ENCODE measurements at regions not wholly inside any gene's neighbourhood (a gene's known extent, or its start where the extent isn't known, plus 50 kb on each side); places are given as distances from the start of the nearest gene placed in this dataset.
"Not testable (repeated sequence)": the region's sequence is repeated elsewhere in the genome, so short reads cannot be mapped to it uniquely, and the experiment has no call there.

GRCh38 chr5:63768221-63768620, 194.0 kb downstream of the HTR1A start:
- peaks cover 1% of the 10 kb centered on the region for H3K27me3 Mint-ChIP-seq (ENCODE audit: unreplicated experiment)
- no peak overlapping the region for H3K4me3 Mint-ChIP-seq (ENCODE audit: unreplicated experiment)
- H3K4me1 Mint-ChIP-seq (ENCODE audit: low read depth, unreplicated experiment) = no peaks in the 10 kb centered on the region
- no peak for DNase-seq
- TF ChIP-seq CTCF (IDR thresholded peaks at IDR 0.05; ENCODE audit: partially characterized antibody, unreplicated experiment) = no peak
- no peak overlapping the region for H3K27ac Mint-ChIP-seq (ENCODE audit: unreplicated experiment)
- no peaks in the 10 kb centered on the region for H3K9me3 Mint-ChIP-seq (ENCODE audit: unreplicated experiment)
- H3K36me3 Mint-ChIP-seq (ENCODE audit: unreplicated experiment) = no peaks in the 10 kb centered on the region

- H3K4me1 Mint-ChIP-seq (ENCODE audit: low read depth, unreplicated experiment) = no peaks in the 10 kb centered on the region
- no peaks in the 10 kb centered on the region for H3K36me3 Mint-ChIP-seq (ENCODE audit: unreplicated experiment)
- DNase-seq = no peak
- no peaks in the 10 kb centered on the region for H3K9me3 Mint-ChIP-seq (ENCODE audit: unreplicated experiment)
- no peak for TF ChIP-seq CTCF (IDR thresholded peaks at IDR 0.05; ENCODE audit: partially characterized antibody, unreplicated experiment)
- no peak overlapping the region for H3K27ac Mint-ChIP-seq (ENCODE audit: unreplicated experiment)
- H3K4me3 Mint-ChIP-seq (ENCODE audit: unreplicated experiment) = no peak overlapping the region
- peaks cover 1% of the 10 kb centered on the region for H3K27me3 Mint-ChIP-seq (ENCODE audit: unreplicated experiment)
Measured at GRCh38 chr5:63760965-63761364, 201.3 kb downstream of the HTR1A start.

- H3K36me3 Mint-ChIP-seq (ENCODE audit: unreplicated experiment) = no peaks in the 10 kb centered on the region
- TF ChIP-seq CTCF (IDR thresholded peaks at IDR 0.05; ENCODE audit: partially characterized antibody, unreplicated experiment) = no peak
- H3K27me3 Mint-ChIP-seq (ENCODE audit: unreplicated experiment) = no peaks in the 10 kb centered on the region
- H3K4me3 Mint-ChIP-seq (ENCODE audit: unreplicated experiment) = no peak overlapping the region
- peaks cover 2% of the 10 kb centered on the region for H3K9me3 Mint-ChIP-seq (ENCODE audit: unreplicated experiment)
- H3K4me1 Mint-ChIP-seq (ENCODE audit: low read depth, unreplicated experiment) = no peaks in the 10 kb centered on the region
- no peak for DNase-seq
- no peak overlapping the region for H3K27ac Mint-ChIP-seq (ENCODE audit: unreplicated experiment)
Measured at GRCh38 chr5:63743096-63743798, 219.0 kb downstream of the HTR1A start.

- H3K9me3 Mint-ChIP-seq (ENCODE audit: unreplicated experiment); H3K4me1 Mint-ChIP-seq (ENCODE audit: low read depth, unreplicated experiment); DNase-seq; H3K36me3 Mint-ChIP-seq (ENCODE audit: unreplicated experiment); H3K27me3 Mint-ChIP-seq (ENCODE audit: unreplicated experiment); H3K27ac Mint-ChIP-seq (ENCODE audit: unreplicated experiment); H3K4me3 Mint-ChIP-seq (ENCODE audit: unreplicated experiment): not testable (repeated sequence)
Measured at GRCh38 chr5:63732880-63733279, 229.4 kb downstream of the HTR1A start.

GRCh38 chr5:63727583-63727982, 234.7 kb downstream of the HTR1A start:
- Mint-ChIP-seq H3K36me3 (ENCODE audit: unreplicated experiment) (no peaks in the 10 kb centered on the region), H3K9me3 (ENCODE audit: unreplicated experiment) (no peaks in the 10 kb centered on the region), H3K4me1 (ENCODE audit: low read depth, unreplicated experiment) (peaks cover 7% of the 10 kb centered on the region), H3K4me3 (ENCODE audit: unreplicated experiment) (no peak overlapping the region), H3K27ac (ENCODE audit: unreplicated experiment) (no peak overlapping the region), H3K27me3 (ENCODE audit: unreplicated experiment) (no peaks in the 10 kb centered on the region)
- no peak for TF ChIP-seq CTCF (IDR thresholded peaks at IDR 0.05; ENCODE audit: partially characterized antibody, unreplicated experiment)
- DNase-seq = no peak

All from glutamatergic neuron (in vitro differentiated cells).